Stimulated activated CD4-positive, alpha-beta T cell treated with anti-CD3 and anti-CD28 coated beads, Interleukin-1b, Interleukin-23, amount 100 ng/mL, for 48 hours (primary cell): ENCODE measurements at regions not wholly inside any gene's neighbourhood (a gene's known extent, or its start where the extent isn't known, plus 50 kb on each side); places are given as distances from the start of the nearest gene placed in this dataset.
A peak's percentile ranks its signal among the peaks of the same experiment; 100 is the strongest.
"Not testable (repeated sequence)": the region's sequence is repeated elsewhere in the genome, so short reads cannot be mapped to it uniquely, and the experiment has no call there.

Experiments
- DNase-seq: peaks from one replicate; pipeline ENCODE4 v3.0.0-alpha.2; 2020

DNA sequence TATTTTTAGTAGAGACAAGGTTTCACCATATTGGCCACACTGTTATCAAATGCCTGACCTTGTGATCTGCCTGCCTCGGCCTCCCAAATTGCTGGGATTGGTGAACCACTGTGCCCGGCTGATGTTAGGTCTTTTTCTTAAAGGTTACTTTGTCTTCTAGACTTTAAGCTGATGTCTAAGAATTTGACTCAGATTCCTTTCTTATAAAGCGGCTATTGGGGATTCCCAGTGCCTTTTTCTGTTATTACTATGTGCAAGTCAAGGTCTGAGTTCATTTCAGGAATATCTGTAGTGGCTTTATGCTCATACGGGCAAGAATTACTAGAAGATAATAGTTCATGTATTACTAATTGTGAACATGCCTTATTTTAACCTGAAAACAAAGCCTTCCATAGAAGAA, 102.8 kb downstream of the LAT start:
- not testable (repeated sequence) for DNase-seq

DNA sequence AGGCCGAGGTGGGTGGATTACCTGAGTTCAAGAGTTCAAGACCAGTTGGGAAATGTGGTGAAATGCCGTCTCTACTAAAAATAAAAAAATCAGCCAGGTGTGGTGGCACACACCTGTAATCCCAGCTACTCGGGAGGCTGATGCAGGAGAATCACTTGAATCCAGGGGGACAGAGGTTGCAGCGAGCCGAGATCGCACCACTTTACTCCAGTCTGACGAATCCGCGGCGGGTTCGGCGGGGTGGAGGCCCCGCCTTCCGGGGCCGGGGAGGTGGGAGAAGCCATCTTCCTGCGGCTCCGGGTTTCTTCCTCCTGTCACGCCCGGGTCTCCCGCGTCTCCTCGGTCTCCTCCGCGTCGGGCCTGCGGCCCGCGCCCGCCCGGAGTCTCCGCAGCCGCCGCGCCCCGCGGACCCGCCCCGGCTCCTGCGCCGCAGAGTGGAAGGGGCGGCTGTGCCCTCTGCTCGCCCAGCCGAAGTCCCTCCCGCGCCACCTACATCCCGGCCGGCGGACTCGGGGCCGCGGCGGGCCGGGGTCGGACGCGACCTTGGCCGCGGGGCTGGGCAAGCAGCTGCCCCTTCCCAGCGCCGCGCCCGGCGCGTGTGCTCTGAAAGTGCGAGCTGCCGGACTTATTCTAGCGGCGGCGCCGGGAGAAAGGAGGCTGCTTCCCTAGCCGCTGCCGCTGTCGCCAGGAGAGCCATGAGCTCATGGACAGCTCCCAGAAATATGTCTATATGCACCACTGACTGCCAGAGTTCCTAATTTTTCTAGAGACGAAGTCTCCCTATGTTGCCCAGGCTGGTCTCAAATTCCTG, 97.2 kb downstream of the LAT start:
- DNase-seq, result peak; percentile 28

DNA sequence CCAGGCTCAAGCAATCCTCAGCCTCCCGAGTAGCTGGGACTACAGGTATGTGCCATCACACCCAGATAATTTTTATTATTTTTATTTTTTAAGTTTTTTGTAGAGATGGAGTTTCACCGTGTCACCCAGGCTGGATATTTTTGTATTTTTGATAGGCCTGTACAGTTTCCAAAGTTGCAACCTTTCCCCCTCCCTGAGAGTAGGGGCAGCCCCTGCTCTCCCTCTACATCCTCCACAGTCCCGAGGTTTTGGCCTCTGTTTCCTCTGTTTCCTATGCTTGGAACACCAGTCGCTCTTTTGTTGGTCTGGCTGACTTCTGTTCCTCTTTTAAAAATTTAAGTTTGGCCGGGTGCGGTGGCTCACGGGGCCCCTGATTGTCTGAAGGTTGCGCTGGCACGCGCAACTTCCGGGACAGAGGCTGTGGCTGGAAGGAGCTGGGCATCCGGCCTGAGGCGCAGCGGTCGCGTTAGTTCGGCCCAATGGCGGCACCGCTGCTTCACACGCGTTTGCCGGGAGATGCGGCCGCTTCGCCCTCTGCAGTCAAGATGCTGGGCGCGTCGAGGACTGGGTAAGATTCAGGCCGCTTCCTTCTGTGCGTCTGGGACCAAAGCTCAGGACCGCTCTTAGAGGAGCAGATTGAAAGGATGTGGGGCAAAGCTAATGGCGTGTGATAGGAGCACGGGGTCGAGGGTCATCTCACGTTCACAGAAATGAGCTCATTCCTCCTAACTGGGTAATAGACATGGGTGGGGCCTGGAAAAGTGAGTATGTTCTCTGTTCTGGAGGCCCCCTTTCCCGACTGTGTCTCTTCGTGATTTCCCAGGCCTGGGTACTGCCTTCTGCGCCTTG, 89.9 kb downstream of the LAT start:
- DNase-seq, result peak; percentile 28

DNA sequence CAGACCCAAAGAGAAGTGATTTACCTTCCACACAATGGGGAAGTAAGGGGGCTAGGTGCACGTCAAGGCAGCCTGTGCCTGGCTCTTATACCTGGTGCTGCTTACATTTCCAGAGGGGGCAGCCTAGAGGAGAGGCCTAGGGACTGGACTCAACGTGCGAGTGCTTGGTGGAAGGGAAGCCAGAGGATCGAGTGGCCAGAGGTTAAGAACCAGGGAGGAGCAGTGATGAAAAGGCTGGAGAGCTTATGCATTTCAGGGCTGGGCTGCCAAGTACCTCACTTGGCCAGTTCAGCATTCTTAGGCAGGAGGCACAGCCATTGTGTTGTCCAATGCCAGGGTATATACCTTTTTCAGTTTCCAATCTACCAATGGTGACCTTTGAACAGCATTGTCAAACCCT, 77.4 kb downstream of the LAT start:
- not testable (repeated sequence) for DNase-seq

DNA sequence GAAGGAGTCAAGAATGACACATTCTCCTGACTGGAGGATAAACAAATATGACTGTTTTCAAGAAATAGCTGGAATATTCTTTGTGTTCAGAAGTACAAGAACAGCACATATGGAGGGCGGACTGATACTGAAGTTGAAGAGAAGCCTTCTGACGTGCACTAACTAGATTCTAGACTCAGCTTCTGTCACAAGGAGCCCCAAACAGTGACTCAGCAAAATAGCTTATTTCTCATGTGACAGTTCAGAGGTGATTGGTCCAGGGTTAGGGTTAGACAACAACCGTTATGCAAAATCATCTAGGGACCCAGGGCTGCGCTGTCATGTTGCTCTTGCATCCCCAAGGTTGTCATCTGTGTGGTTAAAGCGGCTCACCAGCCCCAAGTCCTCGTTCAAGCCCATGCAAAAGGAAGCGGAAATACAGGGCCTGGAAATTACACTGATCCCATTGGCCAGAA, 76.6 kb downstream of the LAT start:
- not testable (repeated sequence) for DNase-seq

DNA sequence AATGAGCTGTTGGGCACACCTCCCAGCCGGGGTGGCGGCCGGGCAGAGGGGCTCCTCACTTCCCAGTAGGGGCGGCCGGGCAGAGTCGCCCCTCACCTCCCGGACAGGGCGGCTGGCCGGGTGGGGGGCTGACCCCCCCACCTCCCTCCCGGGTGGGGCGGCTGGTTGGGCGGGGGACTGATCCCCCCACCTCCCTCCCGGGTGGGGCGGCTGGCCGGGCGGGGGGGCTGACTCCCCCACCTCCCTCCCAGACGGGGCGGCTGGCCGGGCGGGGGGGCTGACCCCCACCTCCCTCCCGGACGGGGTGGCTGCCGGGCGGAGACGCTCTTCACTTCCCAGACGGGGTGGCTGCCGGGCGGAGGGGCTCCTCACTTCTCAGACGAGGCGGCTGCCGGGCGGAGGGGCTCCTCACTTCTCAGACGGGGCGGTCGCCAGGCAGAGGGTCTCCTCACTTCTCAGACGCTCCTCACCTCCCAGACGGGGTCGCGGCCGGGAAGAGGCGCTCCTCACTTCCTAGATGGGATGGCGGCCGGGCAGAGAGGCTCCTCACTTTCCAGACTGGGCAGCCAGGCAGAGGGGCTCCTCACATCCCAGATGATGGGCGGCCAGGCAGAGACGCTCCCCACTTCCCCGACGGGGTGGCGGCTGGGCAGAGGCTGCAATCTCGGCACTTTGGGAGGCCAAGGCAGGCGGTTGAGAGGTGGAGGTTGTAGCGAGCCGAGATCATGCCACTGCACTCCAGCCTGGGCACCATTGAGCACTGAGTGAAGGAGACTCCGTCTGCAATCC, 75.4 kb downstream of the LAT start:
- not testable (repeated sequence) for DNase-seq

DNA sequence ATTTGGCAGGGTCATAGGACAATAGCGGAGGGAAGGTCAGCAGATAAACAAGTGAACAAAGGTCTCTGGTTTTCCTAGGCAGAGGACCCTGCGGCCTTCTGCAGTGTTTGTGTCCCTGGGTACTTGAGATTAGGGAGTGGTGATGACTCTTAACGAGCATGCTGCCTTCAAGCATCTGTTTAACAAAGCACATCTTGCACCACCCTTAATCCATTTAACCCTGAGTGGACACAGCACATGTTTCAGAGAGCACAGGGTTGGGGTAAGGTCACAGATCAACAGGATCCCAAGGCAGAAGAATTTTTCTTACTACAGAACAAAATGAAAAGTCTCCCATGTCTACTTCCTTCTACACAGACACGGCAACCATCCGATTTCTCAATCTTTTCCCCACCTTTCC, 74.7 kb downstream of the LAT start:
- not testable (repeated sequence) for DNase-seq
